Right lobe of liver (tissue), 4 donors: ENCODE measurements at regions not wholly inside any gene's neighbourhood (a gene's known extent, or its start where the extent isn't known, plus 50 kb on each side); places are given as distances from the start of the nearest gene placed in this dataset.

Experiments used
- POLR2A ChIP-seq: fragments of 450-650 bp; IDR thresholded peaks from one replicate; pipeline ENCODE4 v1.6.1; 2017; ENCODE audit warnings: antibody characterized with exemption, mild to moderate bottlenecking
- TF ChIP-seq, protein P1 (sequence below), 4 donors: fragments of 200-600 bp in 3 of 4; fragments of 450-650 bp in 1 of 4; IDR thresholded peaks; one replicate each; pipeline versions ENCODE4 v1.5.1 to v1.8.0; 2016 to 2022; ENCODE audit warnings: antibody characterized with exemption in 4 of 4, mild to moderate bottlenecking in 2 of 4
- donor health status: DM: no; HTN: no; CAD: no.
- donor health status: DM: no; HTN: no; CAD: no.
- donor health status: DM: no; HTN: yes; CAD: no.

DNA sequence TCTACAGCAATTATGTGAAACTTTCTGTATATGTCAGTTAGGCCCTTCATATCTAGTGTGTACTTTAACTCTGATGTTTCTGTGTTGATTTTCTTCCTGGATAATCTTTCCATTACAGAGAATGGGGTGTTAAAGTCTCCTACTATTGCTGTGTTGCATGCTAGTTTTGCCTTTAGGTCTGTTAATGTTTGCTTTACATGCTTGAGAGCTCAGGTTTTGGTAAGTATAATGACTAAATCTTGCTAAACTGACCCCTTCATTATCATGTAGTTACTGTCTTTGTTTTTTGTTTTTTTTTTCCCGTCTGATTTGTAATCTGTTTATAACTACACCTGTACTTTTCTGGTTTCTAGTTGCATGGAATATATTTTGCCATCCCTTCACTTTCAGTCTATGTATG is 63.6 kb upstream of the UGT2B15 start:
- TF ChIP-seq, protein P1, sequence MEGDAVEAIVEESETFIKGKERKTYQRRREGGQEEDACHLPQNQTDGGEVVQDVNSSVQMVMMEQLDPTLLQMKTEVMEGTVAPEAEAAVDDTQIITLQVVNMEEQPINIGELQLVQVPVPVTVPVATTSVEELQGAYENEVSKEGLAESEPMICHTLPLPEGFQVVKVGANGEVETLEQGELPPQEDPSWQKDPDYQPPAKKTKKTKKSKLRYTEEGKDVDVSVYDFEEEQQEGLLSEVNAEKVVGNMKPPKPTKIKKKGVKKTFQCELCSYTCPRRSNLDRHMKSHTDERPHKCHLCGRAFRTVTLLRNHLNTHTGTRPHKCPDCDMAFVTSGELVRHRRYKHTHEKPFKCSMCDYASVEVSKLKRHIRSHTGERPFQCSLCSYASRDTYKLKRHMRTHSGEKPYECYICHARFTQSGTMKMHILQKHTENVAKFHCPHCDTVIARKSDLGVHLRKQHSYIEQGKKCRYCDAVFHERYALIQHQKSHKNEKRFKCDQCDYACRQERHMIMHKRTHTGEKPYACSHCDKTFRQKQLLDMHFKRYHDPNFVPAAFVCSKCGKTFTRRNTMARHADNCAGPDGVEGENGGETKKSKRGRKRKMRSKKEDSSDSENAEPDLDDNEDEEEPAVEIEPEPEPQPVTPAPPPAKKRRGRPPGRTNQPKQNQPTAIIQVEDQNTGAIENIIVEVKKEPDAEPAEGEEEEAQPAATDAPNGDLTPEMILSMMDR (IDR thresholded peaks at IDR 0.05): no peak
- TF ChIP-seq POLR2A: no peak
